ENCODE measurements at regions not wholly inside any gene's neighbourhood (a gene's known extent, or its start where the extent isn't known, plus 50 kb on each side); places are given as distances from the start of the nearest gene placed in this dataset.

DNA sequence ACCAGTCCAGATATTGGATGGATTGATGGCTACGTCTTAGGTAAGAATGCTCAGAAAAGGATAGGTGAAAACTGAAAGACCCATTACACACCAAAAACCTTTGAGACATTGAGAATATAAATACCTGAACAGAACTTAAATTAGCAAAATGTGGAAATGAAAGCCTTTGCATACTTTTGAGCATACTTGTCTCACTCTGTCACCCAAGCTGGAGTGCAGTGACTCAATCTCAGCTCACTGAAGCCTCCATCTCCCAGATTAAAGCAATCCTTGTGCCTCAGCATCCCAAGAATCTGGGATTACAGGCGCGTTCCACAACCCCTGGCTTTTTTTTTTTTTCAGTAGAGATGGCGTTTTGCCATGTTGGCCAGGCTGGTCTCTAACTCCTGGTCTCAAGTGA lies 695.3 kb downstream of the DACH1 start:
- POLR2A ChIA-PET, result no interaction called here
- TF ChIP-seq, protein P1, sequence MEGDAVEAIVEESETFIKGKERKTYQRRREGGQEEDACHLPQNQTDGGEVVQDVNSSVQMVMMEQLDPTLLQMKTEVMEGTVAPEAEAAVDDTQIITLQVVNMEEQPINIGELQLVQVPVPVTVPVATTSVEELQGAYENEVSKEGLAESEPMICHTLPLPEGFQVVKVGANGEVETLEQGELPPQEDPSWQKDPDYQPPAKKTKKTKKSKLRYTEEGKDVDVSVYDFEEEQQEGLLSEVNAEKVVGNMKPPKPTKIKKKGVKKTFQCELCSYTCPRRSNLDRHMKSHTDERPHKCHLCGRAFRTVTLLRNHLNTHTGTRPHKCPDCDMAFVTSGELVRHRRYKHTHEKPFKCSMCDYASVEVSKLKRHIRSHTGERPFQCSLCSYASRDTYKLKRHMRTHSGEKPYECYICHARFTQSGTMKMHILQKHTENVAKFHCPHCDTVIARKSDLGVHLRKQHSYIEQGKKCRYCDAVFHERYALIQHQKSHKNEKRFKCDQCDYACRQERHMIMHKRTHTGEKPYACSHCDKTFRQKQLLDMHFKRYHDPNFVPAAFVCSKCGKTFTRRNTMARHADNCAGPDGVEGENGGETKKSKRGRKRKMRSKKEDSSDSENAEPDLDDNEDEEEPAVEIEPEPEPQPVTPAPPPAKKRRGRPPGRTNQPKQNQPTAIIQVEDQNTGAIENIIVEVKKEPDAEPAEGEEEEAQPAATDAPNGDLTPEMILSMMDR (IDR thresholded peaks at IDR 0.05), result no peak
- Mint-ChIP-seq H3K4me3 (no peak overlapping the region), H3K36me3 (ENCODE audit: low read depth) (no peaks in the 10 kb centered on the region), H3K27ac (no peak overlapping the region), H3K27me3 (no peaks in the 10 kb centered on the region), H3K4me1 (ENCODE audit: low read depth) (no peaks in the 10 kb centered on the region), H3K9me3 (peaks cover under 1% of the 10 kb centered on the region)
- DNase-seq (no peak), ATAC-seq (no peak)
- CTCF ChIA-PET, result no interaction called here
- intact Hi-C loops (cut with micrococcal nuclease), result no loop called here

DNA sequence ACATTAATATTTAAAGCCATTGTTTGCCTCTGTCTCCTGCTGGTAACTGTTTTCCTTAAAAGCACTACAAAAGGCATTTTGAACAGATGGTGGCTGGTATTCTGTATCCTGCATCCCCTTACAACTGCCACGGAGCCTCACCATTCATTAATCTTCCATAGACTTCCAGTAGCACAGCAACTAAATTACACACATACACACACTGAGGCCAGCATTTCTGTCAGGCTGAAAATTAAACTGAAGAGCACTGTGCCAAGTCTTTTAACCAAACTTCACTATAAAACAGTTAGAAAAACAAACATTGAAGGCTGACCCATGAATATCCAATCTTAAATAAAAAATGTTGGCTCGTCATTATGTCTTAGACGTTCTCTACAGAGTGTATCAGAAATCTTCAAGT lies 697.8 kb downstream of the DACH1 start:
- no peak for DNase-seq
- TF ChIP-seq, protein P1 (IDR thresholded peaks at IDR 0.05), result no peak
- H3K4me1 Mint-ChIP-seq (ENCODE audit: low read depth), result no peaks in the 10 kb centered on the region
- ChIA-PET POLR2A (no interaction called here), CTCF (no interaction called here)
- H3K4me3 Mint-ChIP-seq, result no peak overlapping the region
- no peaks in the 10 kb centered on the region for H3K9me3 Mint-ChIP-seq
- no peaks in the 10 kb centered on the region for H3K36me3 Mint-ChIP-seq (ENCODE audit: low read depth)
- intact Hi-C loops (cut with micrococcal nuclease), result no loop called here
- H3K27me3 Mint-ChIP-seq, result no peaks in the 10 kb centered on the region
- H3K27ac Mint-ChIP-seq, result no peak overlapping the region
- ATAC-seq, result no peak

DNA sequence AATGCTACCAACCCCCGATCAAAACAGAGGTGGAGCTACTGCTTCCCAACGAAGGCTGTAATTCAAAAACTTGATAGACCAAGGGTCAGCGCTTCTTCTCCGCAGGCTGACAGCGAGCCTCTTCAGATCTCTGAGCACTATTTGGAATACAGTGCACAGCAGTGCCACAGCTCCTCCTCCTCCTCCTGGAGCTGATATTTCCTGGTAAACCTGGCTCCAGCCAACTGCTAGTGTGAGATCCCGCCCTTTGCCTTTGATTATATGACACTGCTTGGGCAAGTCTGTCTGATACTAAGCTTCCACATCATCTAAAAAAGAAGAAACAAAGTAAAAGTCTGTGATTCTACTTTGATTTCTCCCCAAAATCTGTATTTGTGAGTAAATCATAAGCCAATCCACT lies 710.5 kb downstream of the DACH1 start:
- TF ChIP-seq, protein P1 (IDR thresholded peaks at IDR 0.05), result no peak
- H3K27me3 Mint-ChIP-seq, result no peaks in the 10 kb centered on the region
- intact Hi-C loops (cut with micrococcal nuclease), result no loop called here
- ChIA-PET POLR2A (no interaction called here), CTCF (no interaction called here)
- H3K4me3 Mint-ChIP-seq, result no peak overlapping the region
- ATAC-seq, result no peak
- DNase-seq, result no peak
- peaks cover 3% of the 10 kb centered on the region for H3K9me3 Mint-ChIP-seq
- H3K27ac Mint-ChIP-seq, result no peak overlapping the region
- H3K4me1 Mint-ChIP-seq (ENCODE audit: low read depth), result no peaks in the 10 kb centered on the region
- H3K36me3 Mint-ChIP-seq (ENCODE audit: low read depth), result no peaks in the 10 kb centered on the region

DNA sequence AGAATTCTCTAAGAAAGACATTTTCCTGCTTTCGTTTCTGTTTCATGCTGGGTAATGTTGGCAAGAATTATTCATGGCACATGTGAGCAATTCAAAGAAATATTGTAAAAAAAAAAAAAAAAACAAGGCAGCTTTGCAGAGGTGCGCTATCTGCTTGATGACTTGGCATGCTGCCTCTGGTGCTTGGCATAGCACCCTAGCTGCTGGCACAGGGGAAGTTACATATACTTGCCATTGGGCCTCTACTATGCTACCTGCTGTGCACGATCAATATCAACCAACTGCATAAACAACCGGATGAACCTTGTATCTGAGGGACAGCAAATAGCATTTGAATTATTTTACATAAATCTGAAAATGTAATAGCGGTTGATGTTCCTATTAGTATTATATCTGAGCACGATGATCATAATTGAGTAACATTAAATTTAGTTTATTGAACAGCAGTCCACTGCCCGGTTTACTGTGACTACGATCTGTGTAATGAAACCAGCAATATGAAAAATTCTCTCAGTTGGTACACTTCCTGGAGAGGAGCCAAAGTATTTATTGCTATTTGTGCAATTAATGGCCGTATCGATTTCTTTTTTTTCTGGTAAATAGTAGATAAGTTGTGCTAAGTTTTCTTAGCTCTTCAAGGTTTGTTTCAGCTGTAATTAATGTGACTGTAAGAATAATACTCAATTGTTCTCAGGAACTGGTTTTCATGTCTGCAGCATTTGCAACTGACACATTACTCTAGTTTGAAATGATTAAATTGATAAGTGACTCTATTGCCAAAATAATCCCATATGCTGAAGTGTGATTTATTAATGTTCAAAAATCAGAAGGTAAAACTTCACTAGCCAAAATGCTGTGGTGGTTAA lies 717.3 kb downstream of the DACH1 start:
- ChIA-PET CTCF (no interaction called here), POLR2A (no interaction called here)
- H3K4me3 Mint-ChIP-seq, result no peak overlapping the region
- DNase-seq (no peak), ATAC-seq (no peak)
- intact Hi-C loops (cut with micrococcal nuclease), result no loop called here
- H3K27ac Mint-ChIP-seq, result no peak overlapping the region
- no peaks in the 10 kb centered on the region for H3K4me1 Mint-ChIP-seq (ENCODE audit: low read depth)
- TF ChIP-seq, protein P1 (IDR thresholded peaks at IDR 0.05), result no peak
- H3K27me3 Mint-ChIP-seq, result no peaks in the 10 kb centered on the region
- no peaks in the 10 kb centered on the region for H3K36me3 Mint-ChIP-seq (ENCODE audit: low read depth)
- peaks cover 3% of the 10 kb centered on the region for H3K9me3 Mint-ChIP-seq

DNA sequence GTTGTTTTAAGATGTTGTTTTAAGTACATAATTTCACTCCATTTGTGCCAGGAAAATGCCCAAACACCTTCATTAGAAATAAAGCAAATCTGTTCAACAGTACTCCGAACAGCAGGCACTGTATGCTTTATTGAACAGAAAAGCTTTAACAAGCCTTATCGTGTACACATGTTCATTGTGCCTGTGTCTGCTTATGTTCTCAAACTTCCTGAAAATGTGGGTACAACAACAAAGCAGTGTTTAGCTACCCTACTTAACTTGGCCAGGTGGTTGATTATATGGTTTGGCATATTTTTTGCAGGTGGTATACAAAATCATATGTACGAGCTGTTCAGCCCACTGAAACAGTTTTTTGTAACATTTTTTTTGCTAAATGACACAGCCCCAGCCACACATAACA lies 718.0 kb downstream of the DACH1 start:
- no peak for ATAC-seq
- no peak for DNase-seq
- POLR2A ChIA-PET, result no interaction called here
- TF ChIP-seq, protein P1 (IDR thresholded peaks at IDR 0.05), result no peak
- intact Hi-C loops (cut with micrococcal nuclease), result no loop called here
- Mint-ChIP-seq H3K4me1 (ENCODE audit: low read depth) (no peaks in the 10 kb centered on the region), H3K36me3 (ENCODE audit: low read depth) (no peaks in the 10 kb centered on the region), H3K4me3 (no peak overlapping the region), H3K9me3 (no peaks in the 10 kb centered on the region), H3K27ac (no peak overlapping the region), H3K27me3 (no peaks in the 10 kb centered on the region)
- CTCF ChIA-PET, result no interaction called here

Measured in activated CD8-positive, alpha-beta T cell treated with anti-CD3 and anti-CD28 coated beads for 36 hours (primary cell).